ENCODE measurements at regions not wholly inside any gene's neighbourhood (a gene's known extent, or its start where the extent isn't known, plus 50 kb on each side); places are given as distances from the start of the nearest gene placed in this dataset.

GRCh38 chr2:157933160-157933920 lies 57.2 kb upstream of the ACVR1 start:
- DNase-seq = no peak

- DNase-seq = no peak
These were observed 56.5 kb upstream of the ACVR1 start for GRCh38 chr2:157932480-157933159.

- DNase-seq = no peak
These were observed 55.4 kb upstream of the ACVR1 start for GRCh38 chr2:157931542-157931941.

- no peak for DNase-seq
These were observed 54.6 kb upstream of the ACVR1 start for GRCh38 chr2:157930728-157931127.

GRCh38 chr2:157929871-157930667 lies 53.9 kb upstream of the ACVR1 start:
- DNase-seq = no peak

GRCh38 chr2:157928372-157928771 lies 52.2 kb upstream of the ACVR1 start:
- DNase-seq = no peak

- DNase-seq = no peak
These were observed 51.0 kb upstream of the ACVR1 start for GRCh38 chr2:157927155-157927554.
